Astrocyte (in vitro differentiated cells and primary cell): ENCODE measurements at regions not wholly inside any gene's neighbourhood (a gene's known extent, or its start where the extent isn't known, plus 50 kb on each side); places are given as distances from the start of the nearest gene placed in this dataset.

Experiments used
- DNase-seq: peaks from one replicate; pipeline ENCODE4 v3.0.0-alpha.2; 2010; ENCODE audit warnings: low read depth
- FAIRE-seq: peaks from 2 replicates; lab custom pipeline; 2011; peaks lifted over from hg19 to GRCh38; lab: Jason Lieb, UNC
- H2AFZ ChIP-seq: 2 replicates; pipeline ENCODE4 v1.6.0; 2012; ENCODE audit warnings: low read depth, low read length, inconsistent platforms
- H3K27ac ChIP-seq: 2 replicates; pipeline ENCODE4 v1.5.1; 2011; ENCODE audit warnings: low read depth, low read length, inconsistent platforms
- H3K27me3 ChIP-seq: 2 replicates; pipeline ENCODE4 v1.6.0; 2011; ENCODE audit warnings: low read length, inconsistent platforms; ENCODE audit not compliant: insufficient read depth
- H3K36me3 ChIP-seq: 2 replicates; pipeline ENCODE4 v1.5.1; 2011; ENCODE audit warnings: low read length, inconsistent platforms; ENCODE audit not compliant: insufficient read depth
- H3K4me1 ChIP-seq: 2 replicates; pipeline ENCODE4 v1.5.1; 2011; ENCODE audit warnings: low read length, inconsistent platforms; ENCODE audit not compliant: insufficient read depth
- H3K4me2 ChIP-seq: 2 replicates; pipeline ENCODE4 v1.6.0; 2012; ENCODE audit warnings: low read length, inconsistent platforms
- H3K4me3 ChIP-seq: 2 replicates; pipeline ENCODE4 v1.5.1; 2011; ENCODE audit warnings: low read depth, mild to moderate bottlenecking, low read length, inconsistent platforms; ENCODE audit not compliant: insufficient read depth
- H3K79me2 ChIP-seq: 2 replicates; pipeline ENCODE4 v1.6.0; 2012; ENCODE audit warnings: mild to moderate bottlenecking, low read length, inconsistent platforms; ENCODE audit not compliant: insufficient read depth
- H3K9ac ChIP-seq: 2 replicates; pipeline ENCODE4 v1.6.0; 2012; ENCODE audit warnings: mild to moderate bottlenecking, low read length, inconsistent platforms
- H3K9me3 ChIP-seq: 2 replicates; pipeline ENCODE4 v1.5.1; 2012; ENCODE audit warnings: low read depth, mild to moderate bottlenecking, low read length, inconsistent platforms; ENCODE audit not compliant: insufficient read depth
- H4K20me1 ChIP-seq: 2 replicates; pipeline ENCODE4 v1.6.0; 2012; ENCODE audit warnings: low read length, inconsistent platforms; ENCODE audit not compliant: insufficient read depth
- H3K27ac Mint-ChIP-seq: one replicate; pipeline ENCODE4 v1.8.0; 2021; ENCODE audit warnings: mild to moderate bottlenecking, mixed read lengths; ENCODE audit not compliant: unreplicated experiment
- H3K27me3 Mint-ChIP-seq: one replicate; pipeline ENCODE4 v1.8.0; 2021; ENCODE audit warnings: low read depth, mixed read lengths; ENCODE audit not compliant: unreplicated experiment
- H3K36me3 Mint-ChIP-seq: one replicate; pipeline ENCODE4 v1.8.0; 2021; ENCODE audit warnings: low read depth, mixed read lengths; ENCODE audit not compliant: unreplicated experiment
- H3K4me1 Mint-ChIP-seq: one replicate; pipeline ENCODE4 v1.8.0; 2021; ENCODE audit warnings: low read depth, mixed read lengths; ENCODE audit not compliant: unreplicated experiment
- H3K4me3 Mint-ChIP-seq: one replicate; pipeline ENCODE4 v1.8.0; 2021; ENCODE audit warnings: mild to moderate bottlenecking, moderate library complexity, mixed read lengths; ENCODE audit not compliant: unreplicated experiment
- H3K9me3 Mint-ChIP-seq: one replicate; pipeline ENCODE4 v1.8.0; 2021; ENCODE audit warnings: mild to moderate bottlenecking, mixed read lengths; ENCODE audit not compliant: unreplicated experiment
- EZH2 ChIP-seq: IDR thresholded peaks from 2 replicates; pipeline ENCODE4 v1.6.1; 2012; ENCODE audit warnings: mild to moderate bottlenecking, low read length, inconsistent platforms; ENCODE audit not compliant: insufficient read depth
- TF ChIP-seq, protein P1 (sequence below): IDR thresholded peaks from 2 replicates; pipeline ENCODE4 v1.5.1; 2011; ENCODE audit warnings: low read depth, mild to moderate bottlenecking, inconsistent platforms, low read length, moderate library complexity; ENCODE audit not compliant: insufficient read depth

DNA sequence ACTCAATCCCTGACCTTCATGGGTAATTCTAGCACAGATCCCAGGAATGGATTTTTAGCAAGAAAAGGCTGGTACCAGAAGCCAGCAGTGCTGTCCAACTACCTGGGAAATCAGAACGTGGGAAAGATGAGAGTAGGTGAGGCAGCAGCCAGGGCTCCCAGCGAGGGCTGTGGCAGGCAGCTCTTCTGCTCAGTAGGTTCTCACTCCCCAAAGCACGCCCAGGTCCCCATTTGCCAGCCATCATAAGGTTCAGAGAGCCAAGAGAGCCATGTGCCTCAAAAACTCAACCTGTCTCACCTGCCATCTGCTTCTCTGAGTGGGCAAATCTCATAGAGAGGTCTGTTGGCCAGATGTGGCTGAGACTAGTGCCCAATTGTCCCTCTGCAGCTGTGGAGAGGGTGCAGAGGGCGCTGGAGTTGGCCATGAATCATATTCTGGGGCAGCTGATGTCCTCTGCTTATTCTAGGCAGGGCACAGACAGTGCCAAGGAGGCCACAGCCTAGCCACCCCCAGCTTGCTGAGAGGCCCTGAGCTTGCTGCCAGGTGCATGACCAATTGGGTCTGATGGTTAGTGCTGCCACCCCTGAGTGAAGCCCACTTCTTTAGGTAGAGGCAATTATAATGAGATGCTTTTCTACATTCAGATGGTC, 81.7 kb upstream of the GATB start:
- H3K4me1 Mint-ChIP-seq, result no peaks in the 10 kb centered on the region
- Histone ChIP-seq H3K9me3 (no peaks in the 10 kb centered on the region), H3K9ac (no peak overlapping the region), H4K20me1 (no peaks in the 10 kb centered on the region), H2AFZ (no peak overlapping the region), H3K36me3 (no peaks in the 10 kb centered on the region), H3K4me3 (no peak overlapping the region), H3K27me3 (peaks cover 3% of the 10 kb centered on the region), H3K79me2 (no peaks in the 10 kb centered on the region), H3K4me2 (no peak overlapping the region), H3K27ac (no peak overlapping the region), H3K4me1 (no peaks in the 10 kb centered on the region)
- no peak for FAIRE-seq
- H3K4me3 Mint-ChIP-seq, result no peak overlapping the region
- H3K27ac Mint-ChIP-seq, result no peak overlapping the region
- no peak for TF ChIP-seq EZH2
- TF ChIP-seq, protein P1, sequence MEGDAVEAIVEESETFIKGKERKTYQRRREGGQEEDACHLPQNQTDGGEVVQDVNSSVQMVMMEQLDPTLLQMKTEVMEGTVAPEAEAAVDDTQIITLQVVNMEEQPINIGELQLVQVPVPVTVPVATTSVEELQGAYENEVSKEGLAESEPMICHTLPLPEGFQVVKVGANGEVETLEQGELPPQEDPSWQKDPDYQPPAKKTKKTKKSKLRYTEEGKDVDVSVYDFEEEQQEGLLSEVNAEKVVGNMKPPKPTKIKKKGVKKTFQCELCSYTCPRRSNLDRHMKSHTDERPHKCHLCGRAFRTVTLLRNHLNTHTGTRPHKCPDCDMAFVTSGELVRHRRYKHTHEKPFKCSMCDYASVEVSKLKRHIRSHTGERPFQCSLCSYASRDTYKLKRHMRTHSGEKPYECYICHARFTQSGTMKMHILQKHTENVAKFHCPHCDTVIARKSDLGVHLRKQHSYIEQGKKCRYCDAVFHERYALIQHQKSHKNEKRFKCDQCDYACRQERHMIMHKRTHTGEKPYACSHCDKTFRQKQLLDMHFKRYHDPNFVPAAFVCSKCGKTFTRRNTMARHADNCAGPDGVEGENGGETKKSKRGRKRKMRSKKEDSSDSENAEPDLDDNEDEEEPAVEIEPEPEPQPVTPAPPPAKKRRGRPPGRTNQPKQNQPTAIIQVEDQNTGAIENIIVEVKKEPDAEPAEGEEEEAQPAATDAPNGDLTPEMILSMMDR, result no peak
- H3K36me3 Mint-ChIP-seq, result peaks cover 1% of the 10 kb centered on the region
- DNase-seq, result no peak
- no peaks in the 10 kb centered on the region for H3K9me3 Mint-ChIP-seq
- peaks cover 23% of the 10 kb centered on the region for H3K27me3 Mint-ChIP-seq

DNA sequence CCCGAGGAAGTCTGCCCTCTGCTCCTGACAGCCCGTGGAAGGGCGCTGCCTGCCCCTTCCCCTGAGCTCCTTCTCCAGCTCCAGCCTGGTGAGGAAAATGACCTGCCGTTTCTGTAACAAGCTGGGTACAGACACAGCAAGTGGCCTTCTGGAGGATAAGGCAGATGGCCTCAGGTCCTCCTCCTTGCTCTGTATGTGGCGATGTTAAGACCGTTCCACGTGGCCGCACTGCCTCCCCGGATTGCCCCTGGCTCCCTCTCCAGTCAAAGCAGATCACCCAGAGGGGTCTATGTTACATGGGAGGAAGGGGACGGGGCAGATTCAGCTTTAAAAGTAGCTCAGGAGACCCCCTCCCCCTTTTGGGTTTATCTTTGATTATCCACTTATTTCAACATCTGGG, 80.3 kb upstream of the GATB start:
- no peaks in the 10 kb centered on the region for H3K79me2 ChIP-seq
- FAIRE-seq (no peak), DNase-seq (no peak)
- no peaks in the 10 kb centered on the region for H3K9me3 Mint-ChIP-seq
- no peaks in the 10 kb centered on the region for H3K4me1 Mint-ChIP-seq
- peaks cover 3% of the 10 kb centered on the region for H3K27me3 ChIP-seq
- H3K4me3 Mint-ChIP-seq, result no peak overlapping the region
- H3K27ac Mint-ChIP-seq, result no peak overlapping the region
- TF ChIP-seq, protein P1, result no peak
- TF ChIP-seq EZH2, result no peak
- H3K4me2 ChIP-seq, result no peak overlapping the region
- no peaks in the 10 kb centered on the region for H3K4me1 ChIP-seq
- H3K9me3 ChIP-seq, result no peaks in the 10 kb centered on the region
- H2AFZ ChIP-seq, result no peak overlapping the region
- no peaks in the 10 kb centered on the region for H3K36me3 ChIP-seq
- H3K27ac ChIP-seq, result no peak overlapping the region
- no peak overlapping the region for H3K9ac ChIP-seq
- H3K27me3 Mint-ChIP-seq, result peaks cover 25% of the 10 kb centered on the region
- peaks cover 1% of the 10 kb centered on the region for H3K36me3 Mint-ChIP-seq
- no peak overlapping the region for H3K4me3 ChIP-seq
- H4K20me1 ChIP-seq, result no peaks in the 10 kb centered on the region

DNA sequence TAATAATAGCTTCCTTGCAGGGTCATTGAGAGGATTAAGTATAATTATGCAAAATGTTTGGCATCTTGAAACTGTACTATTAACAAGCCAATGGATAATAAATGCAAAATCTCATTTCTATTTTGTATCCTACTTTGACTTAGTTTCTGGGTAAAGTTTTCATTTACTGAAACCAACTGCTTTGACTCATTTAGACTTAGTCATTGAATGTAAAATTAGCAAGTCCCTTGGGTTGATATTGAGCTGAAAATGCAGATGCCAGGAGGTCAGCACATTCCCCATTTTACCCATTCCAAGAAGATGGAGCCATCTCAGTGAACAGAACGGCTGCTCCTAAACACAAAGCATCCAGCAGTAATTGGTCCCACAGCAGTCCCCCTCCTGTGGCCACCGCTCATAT, 74.7 kb upstream of the GATB start:
- Histone ChIP-seq H3K9ac (no peak overlapping the region), H3K79me2 (no peaks in the 10 kb centered on the region), H2AFZ (no peak overlapping the region), H4K20me1 (no peaks in the 10 kb centered on the region), H3K36me3 (no peaks in the 10 kb centered on the region), H3K27me3 (no peaks in the 10 kb centered on the region), H3K4me1 (no peaks in the 10 kb centered on the region), H3K27ac (no peak overlapping the region), H3K4me2 (no peak overlapping the region), H3K9me3 (no peaks in the 10 kb centered on the region), H3K4me3 (no peak overlapping the region)
- no peak for FAIRE-seq
- TF ChIP-seq, protein P1, result no peak
- no peak for TF ChIP-seq EZH2
- Mint-ChIP-seq H3K27ac (no peak overlapping the region), H3K36me3 (no peaks in the 10 kb centered on the region), H3K9me3 (no peaks in the 10 kb centered on the region), H3K4me3 (no peak overlapping the region), H3K4me1 (no peaks in the 10 kb centered on the region), H3K27me3 (peaks cover 12% of the 10 kb centered on the region)
- no peak for DNase-seq
